RPMI7951 (cell line): ENCODE measurements at regions not wholly inside any gene's neighbourhood (a gene's known extent, or its start where the extent isn't known, plus 50 kb on each side); places are given as distances from the start of the nearest gene placed in this dataset.
A peak's percentile ranks its signal among the peaks of the same experiment; 100 is the strongest.

ENCODE experiments used
- DNase-seq: peaks from one replicate; pipeline ENCODE4 v3.0.0-alpha.2; 2012; ENCODE audit warnings: low read depth

DNA sequence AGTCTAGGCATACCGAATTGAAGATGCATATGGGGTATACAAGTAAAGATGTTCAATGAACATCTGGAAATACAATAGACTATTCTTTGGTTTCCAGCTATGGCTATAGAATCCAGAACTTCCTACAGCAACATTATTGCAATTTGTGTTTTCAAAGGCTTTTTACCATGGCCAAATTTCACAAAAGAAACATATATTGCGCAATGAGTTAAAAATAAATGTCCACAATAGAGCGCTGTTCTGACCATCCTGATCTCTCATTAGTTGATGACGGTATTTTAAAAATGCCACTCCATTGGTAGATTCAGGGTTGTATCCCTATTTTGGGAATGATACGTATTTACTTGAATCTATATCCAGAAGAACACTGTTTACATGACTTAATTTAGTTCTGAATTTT, 139.2 kb downstream of the LINC00632 start:
- DNase-seq = no peak

DNA sequence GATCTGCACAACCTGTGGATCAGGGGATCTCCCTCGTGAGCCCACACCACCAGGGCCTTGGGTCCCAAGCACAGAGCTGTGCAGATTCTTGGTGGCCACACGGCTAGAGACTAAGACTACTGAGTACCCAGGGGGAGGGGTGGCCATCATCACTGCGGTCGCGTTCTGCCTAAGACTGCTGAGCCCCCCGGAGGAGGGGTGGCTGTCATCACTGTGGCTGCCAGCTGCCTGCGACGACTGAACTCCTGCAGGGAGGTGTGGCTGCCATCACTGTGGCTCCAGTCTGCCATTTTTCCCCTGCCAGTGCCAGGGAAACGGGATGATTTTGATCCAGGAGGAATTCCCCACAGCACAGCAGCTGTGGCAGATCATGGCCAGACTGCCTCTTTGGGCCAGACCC, 141.7 kb upstream of the SPANXB1 start:
- DNase-seq = no peak

- no peak for DNase-seq
Observed at GRCh38 chrX:140866446-140866845, 135.9 kb upstream of the SPANXB1 start.

DNA sequence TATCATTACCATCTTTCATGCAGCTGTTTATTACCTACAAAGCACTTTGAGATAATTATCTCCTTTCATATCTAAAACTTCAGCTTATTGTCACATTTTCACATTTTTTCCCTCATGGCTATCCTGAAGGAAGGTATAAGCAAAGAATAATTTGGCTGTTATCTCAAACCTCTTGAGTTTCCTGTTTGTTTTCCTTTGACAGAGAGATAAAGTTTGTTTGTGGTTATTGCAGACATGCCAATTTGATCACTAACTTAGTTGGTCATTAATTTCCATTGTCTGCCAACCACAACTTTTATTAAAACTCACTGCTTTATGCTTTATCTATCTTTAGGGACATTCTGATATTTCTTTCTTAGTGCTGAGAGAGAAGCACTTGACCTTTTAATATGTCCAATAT, 89.8 kb upstream of the SPANXB1 start:
- DNase-seq = no peak

DNA sequence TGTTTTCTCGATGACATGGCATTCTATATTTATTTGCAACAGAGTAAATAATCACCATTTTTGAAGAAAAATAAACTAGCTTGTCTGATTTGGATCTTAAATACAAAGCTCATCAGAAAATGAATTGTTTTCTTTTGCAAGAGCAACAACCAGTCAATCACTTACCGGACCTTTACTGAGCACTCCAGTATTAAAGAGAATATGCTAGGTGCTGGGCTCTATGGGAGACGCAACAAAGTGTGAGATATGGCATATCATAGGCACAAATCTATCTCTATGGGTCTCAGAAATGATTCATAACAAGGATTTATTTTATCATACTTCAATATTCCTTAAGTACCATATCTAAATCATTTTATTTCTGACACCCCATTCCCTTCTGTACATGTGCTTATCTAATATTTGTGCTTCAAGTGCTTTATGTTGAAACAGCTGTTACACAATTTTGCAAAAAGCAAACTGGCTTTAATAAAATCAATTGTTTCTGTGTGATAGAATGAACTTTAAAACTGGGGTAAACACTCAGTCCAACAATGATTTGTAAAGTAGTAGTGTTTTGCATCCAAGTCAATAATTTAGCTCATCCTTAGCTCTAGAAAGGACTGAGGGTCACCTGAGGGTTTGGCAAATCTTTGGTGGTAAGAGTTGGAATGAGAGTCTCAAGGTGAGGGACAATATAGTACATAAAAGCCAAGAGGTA, 88.4 kb upstream of the SPANXB1 start:
- no peak for DNase-seq

- DNase-seq = no peak
Observed at GRCh38 chrX:140916872-140917271, 85.5 kb upstream of the SPANXB1 start.

- no peak for DNase-seq
Observed at GRCh38 chrX:140917354-140918115, 84.9 kb upstream of the SPANXB1 start.

DNA sequence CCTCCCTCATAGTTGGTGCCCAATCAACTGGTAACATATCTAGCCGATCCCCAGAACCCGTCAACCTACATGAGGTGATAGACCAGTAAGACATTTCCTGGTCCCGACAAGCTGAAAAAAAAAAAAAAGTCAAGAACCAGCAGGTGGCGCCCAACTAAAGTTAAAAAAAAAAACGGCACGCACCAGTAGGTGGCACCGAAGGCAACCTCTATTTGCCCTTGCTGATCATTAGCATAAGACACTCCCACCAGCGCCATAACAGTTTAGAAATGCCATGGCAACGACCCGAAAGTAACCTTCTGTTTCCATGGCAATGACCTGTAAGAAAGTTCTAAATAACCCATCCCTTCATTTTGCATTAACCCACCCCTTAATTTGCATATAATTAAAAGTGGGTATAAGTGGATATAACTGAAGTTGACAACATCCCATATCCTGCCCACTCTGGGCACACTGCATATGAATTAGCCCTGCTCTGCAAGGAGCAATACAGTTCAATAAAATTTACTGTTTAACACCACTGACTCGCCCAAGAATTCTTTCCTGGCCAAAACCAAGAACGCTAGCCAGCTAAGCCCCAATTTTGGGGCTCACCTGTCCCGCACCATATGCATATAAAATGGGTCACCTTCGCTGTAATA, 83.9 kb upstream of the SPANXB1 start:
- peak; percentile 50 for DNase-seq

- no peak for DNase-seq
Observed at GRCh38 chrX:140920416-140920815, 82.0 kb upstream of the SPANXB1 start.

DNA sequence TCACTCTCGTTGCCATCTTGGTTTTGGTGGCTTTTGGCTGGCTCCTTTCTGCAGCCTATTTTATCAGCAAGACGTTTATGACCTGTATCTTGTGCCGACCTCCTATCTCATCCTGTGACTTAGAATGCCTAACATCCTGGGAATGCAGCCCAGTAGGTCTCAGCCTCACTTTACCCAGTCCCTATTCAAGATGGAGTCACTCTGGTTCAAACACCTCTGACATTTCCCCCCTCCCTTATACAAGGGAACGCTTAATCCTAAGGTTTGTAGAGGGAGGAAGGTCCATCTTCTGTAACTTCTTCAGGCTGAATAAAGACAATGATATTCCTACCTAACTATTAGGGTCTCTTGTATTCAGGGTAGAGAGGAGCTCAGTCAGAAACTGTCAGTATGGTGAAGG, 79.3 kb upstream of the SPANXB1 start:
- no peak for DNase-seq

GRCh38 chrX:140928739-140929138, 73.7 kb upstream of the SPANXB1 start:
- no peak for DNase-seq

DNA sequence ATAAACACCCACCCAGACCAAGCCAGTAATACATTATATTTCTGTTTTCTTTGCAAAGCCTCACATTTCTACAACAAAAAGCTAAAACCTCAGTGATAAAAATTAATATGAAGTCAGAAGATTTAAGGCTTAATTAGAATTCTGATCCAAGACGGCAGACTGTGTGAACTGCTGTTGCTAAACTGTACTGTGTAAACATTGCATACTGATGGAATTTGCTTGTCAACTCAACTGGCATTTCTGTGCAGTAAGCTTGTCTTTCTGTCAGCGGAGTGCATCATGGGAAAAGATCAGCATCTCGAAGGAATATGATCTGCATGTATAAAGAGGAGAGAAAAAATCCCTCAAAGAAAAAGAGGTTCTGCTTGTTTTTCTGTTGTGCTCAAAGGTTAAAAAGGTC, 69.4 kb upstream of the SPANXB1 start:
- no peak for DNase-seq

GRCh38 chrX:140933874-140934655, 68.3 kb upstream of the SPANXB1 start:
- DNase-seq = no peak

- DNase-seq = no peak
Observed at GRCh38 chrX:140943513-140943912, 58.9 kb upstream of the SPANXB1 start.

DNA sequence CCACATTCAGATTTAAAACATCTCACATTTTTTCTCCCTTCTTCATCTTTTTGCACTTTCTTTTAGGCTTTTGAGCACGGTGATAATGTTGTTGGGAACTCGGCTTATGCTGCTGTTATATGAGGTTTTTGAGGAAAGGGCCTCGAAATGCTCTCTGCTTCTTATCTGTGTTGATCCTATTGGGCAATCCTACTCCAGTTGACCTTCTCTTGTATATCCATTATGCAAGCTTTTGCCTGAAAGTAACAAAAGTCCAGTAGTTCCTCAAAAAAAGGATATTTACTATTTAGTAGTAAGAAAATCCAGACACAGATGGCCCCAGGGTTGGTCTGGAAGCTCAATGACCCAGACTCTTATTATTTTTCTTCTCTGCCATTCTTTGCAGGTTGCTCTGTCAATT, 57.7 kb upstream of the SPANXB1 start:
- no peak for DNase-seq

- no peak for DNase-seq
Observed at GRCh38 chrX:140948827-140949226, 53.6 kb upstream of the SPANXB1 start.

- DNase-seq = peak; percentile 0
Observed at GRCh38 chrX:140949233-140949632, 53.2 kb upstream of the SPANXB1 start.
